WTC11 (cell line): ENCODE measurements at regions not wholly inside any gene's neighbourhood (a gene's known extent, or its start where the extent isn't known, plus 50 kb on each side); places are given as distances from the start of the nearest gene placed in this dataset.

Experiments used
- CBFB ChIP-seq: sonication (generic); formaldehyde crosslinking; IDR thresholded peaks from 2 replicates; pipeline ENCODE4 v1.8.1; 2022; ENCODE audit warnings: mild to moderate bottlenecking, low read depth, missing genetic modification reagents
- E2F1 ChIP-seq: sonication (generic); formaldehyde crosslinking; IDR thresholded peaks from 2 replicates; pipeline ENCODE4 v1.8.0; 2022; ENCODE audit warnings: mild to moderate bottlenecking, missing genetic modification reagents
- NFE2L1 ChIP-seq: sonication (generic); formaldehyde crosslinking; IDR thresholded peaks from 2 replicates; pipeline ENCODE4 v1.8.1; 2023; ENCODE audit warnings: missing genetic modification reagents
- SP1 ChIP-seq: sonication (generic); formaldehyde crosslinking; conservative IDR thresholded peaks from 2 replicates; pipeline ENCODE4 v1.8.1; 2022; ENCODE audit warnings: missing genetic modification reagents
- ZBTB21 ChIP-seq: sonication (generic); formaldehyde crosslinking; IDR thresholded peaks from 2 replicates; pipeline ENCODE4 v1.8.1; 2023; ENCODE audit warnings: mild to moderate bottlenecking, missing genetic modification reagents, borderline replicate concordance
- ZNF121 ChIP-seq: sonication (generic); formaldehyde crosslinking; IDR thresholded peaks from 2 replicates; pipeline ENCODE4 v1.8.0; 2023; ENCODE audit warnings: missing genetic modification reagents
- TF ChIP-seq, protein P1 (sequence below): sonication (generic); formaldehyde crosslinking; IDR thresholded peaks from 2 replicates; pipeline ENCODE4 v1.8.1; 2022; ENCODE audit warnings: low read depth, missing genetic modification reagents, borderline replicate concordance
- TF ChIP-seq, protein P2 (sequence below): fragments of 200-600 bp; IDR thresholded peaks from 2 replicates; pipeline ENCODE4 v1.8.0; 2022; ENCODE audit warnings: antibody characterized with exemption
- TF ChIP-seq, protein P3 (sequence below): sonication (generic); formaldehyde crosslinking; IDR thresholded peaks from 2 replicates; pipeline ENCODE4 v1.8.1; 2023; ENCODE audit warnings: mild to moderate bottlenecking, moderate library complexity, missing genetic modification reagents
- TF ChIP-seq, protein P4 (sequence below): sonication (generic); formaldehyde crosslinking; conservative IDR thresholded peaks from 2 replicates; pipeline ENCODE4 v1.8.1; 2022; ENCODE audit warnings: mild to moderate bottlenecking, missing genetic modification reagents

GRCh38 chr13:22175241-22175640, 504.4 kb downstream of the FGF9 start:
- TF ChIP-seq, protein P1, sequence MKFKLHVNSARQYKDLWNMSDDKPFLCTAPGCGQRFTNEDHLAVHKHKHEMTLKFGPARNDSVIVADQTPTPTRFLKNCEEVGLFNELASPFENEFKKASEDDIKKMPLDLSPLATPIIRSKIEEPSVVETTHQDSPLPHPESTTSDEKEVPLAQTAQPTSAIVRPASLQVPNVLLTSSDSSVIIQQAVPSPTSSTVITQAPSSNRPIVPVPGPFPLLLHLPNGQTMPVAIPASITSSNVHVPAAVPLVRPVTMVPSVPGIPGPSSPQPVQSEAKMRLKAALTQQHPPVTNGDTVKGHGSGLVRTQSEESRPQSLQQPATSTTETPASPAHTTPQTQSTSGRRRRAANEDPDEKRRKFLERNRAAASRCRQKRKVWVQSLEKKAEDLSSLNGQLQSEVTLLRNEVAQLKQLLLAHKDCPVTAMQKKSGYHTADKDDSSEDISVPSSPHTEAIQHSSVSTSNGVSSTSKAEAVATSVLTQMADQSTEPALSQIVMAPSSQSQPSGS = no peak
- TF ChIP-seq SP1 (CRISPR knock-in tag) (no peak), E2F1 (CRISPR knock-in tag) (no peak), CBFB (CRISPR knock-in tag) (no peak), ZNF121 (no peak), ZBTB21 (no peak), NFE2L1 (CRISPR knock-in tag) (no peak)
- TF ChIP-seq, protein P2, sequence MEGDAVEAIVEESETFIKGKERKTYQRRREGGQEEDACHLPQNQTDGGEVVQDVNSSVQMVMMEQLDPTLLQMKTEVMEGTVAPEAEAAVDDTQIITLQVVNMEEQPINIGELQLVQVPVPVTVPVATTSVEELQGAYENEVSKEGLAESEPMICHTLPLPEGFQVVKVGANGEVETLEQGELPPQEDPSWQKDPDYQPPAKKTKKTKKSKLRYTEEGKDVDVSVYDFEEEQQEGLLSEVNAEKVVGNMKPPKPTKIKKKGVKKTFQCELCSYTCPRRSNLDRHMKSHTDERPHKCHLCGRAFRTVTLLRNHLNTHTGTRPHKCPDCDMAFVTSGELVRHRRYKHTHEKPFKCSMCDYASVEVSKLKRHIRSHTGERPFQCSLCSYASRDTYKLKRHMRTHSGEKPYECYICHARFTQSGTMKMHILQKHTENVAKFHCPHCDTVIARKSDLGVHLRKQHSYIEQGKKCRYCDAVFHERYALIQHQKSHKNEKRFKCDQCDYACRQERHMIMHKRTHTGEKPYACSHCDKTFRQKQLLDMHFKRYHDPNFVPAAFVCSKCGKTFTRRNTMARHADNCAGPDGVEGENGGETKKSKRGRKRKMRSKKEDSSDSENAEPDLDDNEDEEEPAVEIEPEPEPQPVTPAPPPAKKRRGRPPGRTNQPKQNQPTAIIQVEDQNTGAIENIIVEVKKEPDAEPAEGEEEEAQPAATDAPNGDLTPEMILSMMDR = no peak
- TF ChIP-seq, protein P3, sequence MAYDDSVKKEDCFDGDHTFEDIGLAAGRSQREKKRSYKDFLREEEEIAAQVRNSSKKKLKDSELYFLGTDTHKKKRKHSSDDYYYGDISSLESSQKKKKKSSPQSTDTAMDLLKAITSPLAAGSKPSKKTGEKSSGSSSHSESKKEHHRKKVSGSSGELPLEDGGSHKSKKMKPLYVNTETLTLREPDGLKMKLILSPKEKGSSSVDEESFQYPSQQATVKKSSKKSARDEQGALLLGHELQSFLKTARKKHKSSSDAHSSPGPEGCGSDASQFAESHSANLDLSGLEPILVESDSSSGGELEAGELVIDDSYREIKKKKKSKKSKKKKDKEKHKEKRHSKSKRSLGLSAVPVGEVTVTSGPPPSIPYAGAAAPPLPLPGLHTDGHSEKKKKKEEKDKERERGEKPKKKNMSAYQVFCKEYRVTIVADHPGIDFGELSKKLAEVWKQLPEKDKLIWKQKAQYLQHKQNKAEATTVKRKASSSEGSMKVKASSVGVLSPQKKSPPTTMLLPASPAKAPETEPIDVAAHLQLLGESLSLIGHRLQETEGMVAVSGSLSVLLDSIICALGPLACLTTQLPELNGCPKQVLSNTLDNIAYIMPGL (CRISPR knock-in tag) = no peak
- TF ChIP-seq, protein P4, sequence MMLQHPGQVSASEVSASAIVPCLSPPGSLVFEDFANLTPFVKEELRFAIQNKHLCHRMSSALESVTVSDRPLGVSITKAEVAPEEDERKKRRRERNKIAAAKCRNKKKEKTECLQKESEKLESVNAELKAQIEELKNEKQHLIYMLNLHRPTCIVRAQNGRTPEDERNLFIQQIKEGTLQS (CRISPR knock-in tag) = no peak
